ENCODE measurements at regions not wholly inside any gene's neighbourhood (a gene's known extent, or its start where the extent isn't known, plus 50 kb on each side); places are given as distances from the start of the nearest gene placed in this dataset.
"Not testable (repeated sequence)": the region's sequence is repeated elsewhere in the genome, so short reads cannot be mapped to it uniquely, and the experiment has no call there.

GRCh38 chr7:32661501-32661900, 166.2 kb downstream of the AVL9 start:
- TF ChIP-seq CTCF (IDR thresholded peaks at IDR 0.05) = no peak
- ATAC-seq (ENCODE audit: low FRiP score) (no peak), DNase-seq (ENCODE audit: low spot score) (no peak)

- ATAC-seq (ENCODE audit: low FRiP score) (no peak), DNase-seq (ENCODE audit: low spot score) (no peak)
- TF ChIP-seq CTCF (IDR thresholded peaks at IDR 0.05) = no peak
These were observed 165.6 kb downstream of the AVL9 start for GRCh38 chr7:32660936-32661335.

GRCh38 chr7:32659853-32660252, 164.6 kb downstream of the AVL9 start:
- no peak for DNase-seq (ENCODE audit: low spot score)
- no peak for TF ChIP-seq CTCF (IDR thresholded peaks at IDR 0.05)

GRCh38 chr7:32658467-32658869, 163.2 kb downstream of the AVL9 start:
- ATAC-seq (ENCODE audit: low FRiP score) = no peak
- TF ChIP-seq CTCF (IDR thresholded peaks at IDR 0.05) = no peak
- DNase-seq (ENCODE audit: low spot score) = no peak

More at GRCh38 chr7:32659853-32660252, 164.6 kb downstream of the AVL9 start:
- no peak for ATAC-seq (ENCODE audit: low FRiP score)

GRCh38 chr7:32658034-32658433, 162.7 kb downstream of the AVL9 start:
- no peak for DNase-seq (ENCODE audit: low spot score)
- no peak for ATAC-seq (ENCODE audit: low FRiP score)
- TF ChIP-seq CTCF (IDR thresholded peaks at IDR 0.05) = no peak

GRCh38 chr7:32654549-32654948, 159.3 kb downstream of the AVL9 start:
- ATAC-seq (ENCODE audit: low FRiP score); DNase-seq (ENCODE audit: low spot score): not testable (repeated sequence)

GRCh38 chr7:32650356-32650755, 155.1 kb downstream of the AVL9 start:
- DNase-seq (ENCODE audit: low spot score); ATAC-seq (ENCODE audit: low FRiP score): not testable (repeated sequence)

- no peak for TF ChIP-seq CTCF (IDR thresholded peaks at IDR 0.05)
- ATAC-seq (ENCODE audit: low FRiP score) = no peak
- DNase-seq (ENCODE audit: low spot score) = no peak
These were observed 153.3 kb downstream of the AVL9 start for GRCh38 chr7:32648408-32649156.

- DNase-seq (ENCODE audit: low spot score); ATAC-seq (ENCODE audit: low FRiP score): not testable (repeated sequence)
These were observed 150.0 kb downstream of the AVL9 start for GRCh38 chr7:32645255-32645654.
